ENCODE measurements at regions not wholly inside any gene's neighbourhood (a gene's known extent, or its start where the extent isn't known, plus 50 kb on each side); places are given as distances from the start of the nearest gene placed in this dataset.

GRCh38 chr3:59555593-59556315 lies 505.9 kb upstream of the CFAP20DC start:
- Histone ChIP-seq H2BK15ac (ENCODE audit: low read length) (no peak overlapping the region), H3K36me3 (replicated peaks in 1 of 2; ENCODE audit: control insufficient read depth in 2 of 2, insufficient read depth in 2 of 2, low read length in 2 of 2) (no peaks in the 10 kb centered on the region), H2AFZ (ENCODE audit: low read length) (no peak overlapping the region), H2AK5ac (ENCODE audit: low read depth, low read length) (no peak overlapping the region), H2BK120ac (ENCODE audit: low read depth, low read length) (no peak overlapping the region), H3K4me2 (ENCODE audit: insufficient read depth, low read length, poor library complexity, severe bottlenecking) (no peak overlapping the region), H3K18ac (ENCODE audit: low read length) (no peak overlapping the region), H3K4me1 (ENCODE audit: control insufficient read depth in 2 of 2, insufficient read depth in 1 of 2, low read depth in 1 of 2, low read length in 2 of 2) (peaks cover 0 to 13% of the 10 kb centered on the region in 2 donors), H3K79me1 (ENCODE audit: low read depth, low read length) (no peaks in the 10 kb centered on the region), H4K8ac (ENCODE audit: low read depth, low read length) (no peak overlapping the region), H3K14ac (ENCODE audit: low read length) (no peak overlapping the region), H3K27ac (replicated peaks; ENCODE audit: low read length) (no peak overlapping the region), H3K9ac (ENCODE audit: low read depth, low read length, poor library complexity) (peak overlapping the region; percentile 50), H3K9me3 (replicated peaks in 1 of 2; ENCODE audit: control insufficient read depth in 2 of 2, insufficient read depth in 1 of 2, low read depth in 1 of 2, low read length in 2 of 2) (no peaks in the 10 kb centered on the region), H3K23ac (ENCODE audit: low read depth, low read length, poor library complexity) (no peak overlapping the region), H2BK12ac (ENCODE audit: low read length) (no peak overlapping the region), H2BK5ac (ENCODE audit: low read length) (no peak overlapping the region), H3K4ac (ENCODE audit: low read length) (no peak overlapping the region), H3K27me3 (ENCODE audit: control insufficient read depth in 3 of 3, insufficient read depth in 3 of 3, low read depth in 1 of 3, low read length in 3 of 3) (no peaks in the 10 kb centered on the region), H3K4me3 (ENCODE audit: low read length in 2 of 2) (no peak overlapping the region), H4K91ac (ENCODE audit: low read depth, low read length, poor library complexity) (no peak overlapping the region)
- DNase-seq (ENCODE audit: low spot score) = no peak
- WGBS, 2 donors (ENCODE audit: extremely low coverage in 2 of 2, insufficient read length in 2 of 2, insufficient replicate concordance in 1 of 2) = no CpG with 5 or more reads among the region's 6 CpGs

GRCh38 chr3:59553076-59553475 lies 503.3 kb upstream of the CFAP20DC start:
- Histone ChIP-seq H3K9me3 (replicated peaks in 1 of 2; ENCODE audit: control insufficient read depth in 2 of 2, insufficient read depth in 1 of 2, low read depth in 1 of 2, low read length in 2 of 2) (no peaks in the 10 kb centered on the region), H3K4ac (ENCODE audit: low read length) (no peak overlapping the region), H2BK5ac (ENCODE audit: low read length) (no peak overlapping the region), H2BK12ac (ENCODE audit: low read length) (no peak overlapping the region), H3K9ac (ENCODE audit: low read depth, low read length, poor library complexity) (no peak overlapping the region), H3K36me3 (replicated peaks in 1 of 2; ENCODE audit: control insufficient read depth in 2 of 2, insufficient read depth in 2 of 2, low read length in 2 of 2) (no peaks in the 10 kb centered on the region), H3K4me3 (ENCODE audit: low read length in 2 of 2) (no peak overlapping the region), H3K27me3 (ENCODE audit: control insufficient read depth in 3 of 3, insufficient read depth in 3 of 3, low read depth in 1 of 3, low read length in 3 of 3) (no peaks in the 10 kb centered on the region), H3K79me1 (ENCODE audit: low read depth, low read length) (no peaks in the 10 kb centered on the region), H2AK5ac (ENCODE audit: low read depth, low read length) (no peak overlapping the region), H2BK120ac (ENCODE audit: low read depth, low read length) (no peak overlapping the region), H4K91ac (ENCODE audit: low read depth, low read length, poor library complexity) (no peak overlapping the region), H3K18ac (ENCODE audit: low read length) (no peak overlapping the region), H4K8ac (ENCODE audit: low read depth, low read length) (no peak overlapping the region), H3K4me2 (ENCODE audit: insufficient read depth, low read length, poor library complexity, severe bottlenecking) (no peak overlapping the region), H3K27ac (replicated peaks; ENCODE audit: low read length) (no peak overlapping the region), H3K14ac (ENCODE audit: low read length) (no peak overlapping the region), H3K4me1 (ENCODE audit: control insufficient read depth in 2 of 2, insufficient read depth in 1 of 2, low read depth in 1 of 2, low read length in 2 of 2) (no peaks in the 10 kb centered on the region), H3K23ac (ENCODE audit: low read depth, low read length, poor library complexity) (no peak overlapping the region), H2AFZ (ENCODE audit: low read length) (no peak overlapping the region), H2BK15ac (ENCODE audit: low read length) (no peak overlapping the region)
- WGBS, 2 donors (ENCODE audit: extremely low coverage in 2 of 2, insufficient read length in 2 of 2, insufficient replicate concordance in 1 of 2) = no CpG with 5 or more reads among the region's 3 CpGs
- DNase-seq (ENCODE audit: low spot score) = no peak

- Histone ChIP-seq H2BK15ac (ENCODE audit: low read length) (no peak overlapping the region), H3K4ac (ENCODE audit: low read length) (no peak overlapping the region), H2BK12ac (ENCODE audit: low read length) (no peak overlapping the region), H2AK5ac (ENCODE audit: low read depth, low read length) (no peak overlapping the region), H3K14ac (ENCODE audit: low read length) (no peak overlapping the region), H3K36me3 (replicated peaks in 1 of 2; ENCODE audit: control insufficient read depth in 2 of 2, insufficient read depth in 2 of 2, low read length in 2 of 2) (no peaks in the 10 kb centered on the region), H3K4me3 (ENCODE audit: low read length in 2 of 2) (no peak overlapping the region), H3K9ac (ENCODE audit: low read depth, low read length, poor library complexity) (no peak overlapping the region), H3K79me1 (ENCODE audit: low read depth, low read length) (no peaks in the 10 kb centered on the region), H3K27ac (replicated peaks; ENCODE audit: low read length) (no peak overlapping the region), H3K23ac (ENCODE audit: low read depth, low read length, poor library complexity) (no peak overlapping the region), H3K27me3 (ENCODE audit: control insufficient read depth in 3 of 3, insufficient read depth in 3 of 3, low read depth in 1 of 3, low read length in 3 of 3) (no peaks in the 10 kb centered on the region), H3K4me2 (ENCODE audit: insufficient read depth, low read length, poor library complexity, severe bottlenecking) (no peak overlapping the region), H3K9me3 (replicated peaks in 1 of 2; ENCODE audit: control insufficient read depth in 2 of 2, insufficient read depth in 1 of 2, low read depth in 1 of 2, low read length in 2 of 2) (no peaks in the 10 kb centered on the region), H2BK5ac (ENCODE audit: low read length) (no peak overlapping the region), H4K91ac (ENCODE audit: low read depth, low read length, poor library complexity) (no peak overlapping the region), H3K4me1 (ENCODE audit: control insufficient read depth in 2 of 2, insufficient read depth in 1 of 2, low read depth in 1 of 2, low read length in 2 of 2) (no peaks in the 10 kb centered on the region), H3K18ac (ENCODE audit: low read length) (no peak overlapping the region), H2AFZ (ENCODE audit: low read length) (peak overlapping the region; percentile 36), H4K8ac (ENCODE audit: low read depth, low read length) (no peak overlapping the region), H2BK120ac (ENCODE audit: low read depth, low read length) (no peak overlapping the region)
- no CpG with 5 or more reads among the region's 4 CpGs for WGBS, 2 donors (ENCODE audit: extremely low coverage in 2 of 2, insufficient read length in 2 of 2, insufficient replicate concordance in 1 of 2)
- no peak for DNase-seq (ENCODE audit: low spot score)
Measured at GRCh38 chr3:59551834-59552233, 502.0 kb upstream of the CFAP20DC start.

- no peak overlapping the region for H2AK5ac ChIP-seq (ENCODE audit: low read depth, low read length)
- H3K18ac ChIP-seq (ENCODE audit: low read length) = no peak overlapping the region
- no peaks in the 10 kb centered on the region for H3K79me1 ChIP-seq (ENCODE audit: low read depth, low read length)
- H3K9ac ChIP-seq (ENCODE audit: low read depth, low read length, poor library complexity) = no peak overlapping the region
- peaks cover 0 to 4% of the 10 kb centered on the region in 2 donors for H3K4me1 ChIP-seq (ENCODE audit: control insufficient read depth in 2 of 2, insufficient read depth in 1 of 2, low read depth in 1 of 2, low read length in 2 of 2)
- no peak overlapping the region for H2BK5ac ChIP-seq (ENCODE audit: low read length)
- H3K9me3 ChIP-seq (replicated peaks in 1 of 2; ENCODE audit: control insufficient read depth in 2 of 2, insufficient read depth in 1 of 2, low read depth in 1 of 2, low read length in 2 of 2) = no peaks in the 10 kb centered on the region
- no peak overlapping the region for H3K4ac ChIP-seq (ENCODE audit: low read length)
- H2BK120ac ChIP-seq (ENCODE audit: low read depth, low read length) = no peak overlapping the region
- no peak overlapping the region for H3K14ac ChIP-seq (ENCODE audit: low read length)
- no peak overlapping the region for H3K4me3 ChIP-seq (ENCODE audit: low read length in 2 of 2)
- no peak for DNase-seq (ENCODE audit: low spot score)
- no peak overlapping the region for H3K4me2 ChIP-seq (ENCODE audit: insufficient read depth, low read length, poor library complexity, severe bottlenecking)
- no CpG with 5 or more reads among the region's 1 CpG for WGBS, 2 donors (ENCODE audit: extremely low coverage in 2 of 2, insufficient read length in 2 of 2, insufficient replicate concordance in 1 of 2)
- H3K27me3 ChIP-seq (ENCODE audit: control insufficient read depth in 3 of 3, insufficient read depth in 3 of 3, low read depth in 1 of 3, low read length in 3 of 3) = no peaks in the 10 kb centered on the region
- no peaks in the 10 kb centered on the region for H3K36me3 ChIP-seq (replicated peaks in 1 of 2; ENCODE audit: control insufficient read depth in 2 of 2, insufficient read depth in 2 of 2, low read length in 2 of 2)
- no peak overlapping the region for H2BK15ac ChIP-seq (ENCODE audit: low read length)
- H3K23ac ChIP-seq (ENCODE audit: low read depth, low read length, poor library complexity) = no peak overlapping the region
- H2AFZ ChIP-seq (ENCODE audit: low read length) = no peak overlapping the region
- no peak overlapping the region for H4K91ac ChIP-seq (ENCODE audit: low read depth, low read length, poor library complexity)
- H3K27ac ChIP-seq (replicated peaks; ENCODE audit: low read length) = no peak overlapping the region
- H4K8ac ChIP-seq (ENCODE audit: low read depth, low read length) = no peak overlapping the region
- no peak overlapping the region for H2BK12ac ChIP-seq (ENCODE audit: low read length)
Measured at GRCh38 chr3:59549962-59550361, 500.1 kb upstream of the CFAP20DC start.

All from neuronal stem cell (in vitro differentiated cells).